ENCODE measurements at regions not wholly inside any gene's neighbourhood (a gene's known extent, or its start where the extent isn't known, plus 50 kb on each side); places are given as distances from the start of the nearest gene placed in this dataset.

GRCh38 chr13:37368501-37368900 is 230.1 kb downstream of the POSTN start:
- TF ChIP-seq CTCF (conservative IDR thresholded peaks at IDR 0.05) = no peak
- no peak for TF ChIP-seq EZH2 (IDR thresholded peaks at IDR 0.05; ENCODE audit: low read depth)
